Brain microvascular endothelial cell (primary cell): ENCODE measurements at regions not wholly inside any gene's neighbourhood (a gene's known extent, or its start where the extent isn't known, plus 50 kb on each side); places are given as distances from the start of the nearest gene placed in this dataset.

Experiments
- DNase-seq: peaks from one replicate; pipeline ENCODE4 v3.0.0-alpha.2; 2020
- H3K27ac ChIP-seq: fragments of 250-450 bp; sonication (Bioruptor Pico); 2 replicates; pipeline ENCODE4 v1.5.1; 2020; ENCODE audit warnings: mild to moderate bottlenecking, moderate library complexity
- H3K27me3 ChIP-seq: fragments of 250-450 bp; sonication (Bioruptor Pico); replicated peaks from 2 replicates; pipeline ENCODE4 v1.5.1; 2020; ENCODE audit warnings: mild to moderate bottlenecking
- H3K36me3 ChIP-seq: fragments of 250-450 bp; sonication (Bioruptor Pico); replicated peaks from 2 replicates; pipeline ENCODE4 v1.5.1; 2020; ENCODE audit warnings: mild to moderate bottlenecking
- H3K4me3 ChIP-seq: 2 replicates; pipeline ENCODE4 v1.5.1; 2011; ENCODE audit warnings: low read depth, mild to moderate bottlenecking, control low read depth, low read length, moderate library complexity
- CTCF ChIP-seq: IDR thresholded peaks from 2 replicates; pipeline ENCODE4 v1.5.1; 2011; ENCODE audit warnings: low read depth, mild to moderate bottlenecking, moderate library complexity, low read length, control low read depth, inconsistent platforms; ENCODE audit errors: missing control alignments
- in situ Hi-C: cut with HindIII; loops from 2 replicates; pipeline ENCODE4 v1.10.0; 2017; ENCODE audit warnings: low sequenced_read_pairs, low pct_ligation_motif_present

- Histone ChIP-seq H3K36me3 (no peaks in the 10 kb centered on the region), H3K27me3 (no peaks in the 10 kb centered on the region), H3K4me3 (no peak overlapping the region), H3K27ac (no peak overlapping the region)
- TF ChIP-seq CTCF = no peak
- in situ Hi-C loops = no loop called here
- no peak for DNase-seq
These were observed 163.4 kb upstream of the PLPPR1 start for GRCh38 chr9:100865111-100865510.

- no peak for TF ChIP-seq CTCF
- Histone ChIP-seq H3K27me3 (no peaks in the 10 kb centered on the region), H3K4me3 (no peak overlapping the region), H3K27ac (no peak overlapping the region), H3K36me3 (no peaks in the 10 kb centered on the region)
- in situ Hi-C loops = no loop called here
- no peak for DNase-seq
These were observed 162.9 kb upstream of the PLPPR1 start for GRCh38 chr9:100865648-100866047.

DNA sequence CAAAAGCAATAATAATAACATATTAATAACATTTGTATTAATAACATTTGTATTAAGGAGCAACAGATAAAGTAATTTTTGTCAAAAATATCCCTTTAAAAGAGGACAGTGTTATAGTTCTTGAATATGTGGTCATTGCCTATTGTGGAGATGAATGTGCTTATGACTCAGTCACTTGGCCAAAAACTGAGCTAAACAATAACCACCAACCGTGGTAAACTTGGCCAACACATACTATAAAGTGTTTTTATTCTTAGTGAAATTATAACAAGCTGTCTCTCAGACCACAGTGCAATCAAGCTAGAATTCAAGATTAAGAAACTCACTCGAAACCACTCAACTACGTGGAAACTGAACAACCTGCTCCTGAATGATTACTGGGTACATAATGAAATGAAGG lies 159.2 kb upstream of the PLPPR1 start:
- H3K27ac ChIP-seq = no peak overlapping the region
- no peak for TF ChIP-seq CTCF
- in situ Hi-C loops = no loop called here
- H3K27me3 ChIP-seq = no peaks in the 10 kb centered on the region
- no peak for DNase-seq
- no peak overlapping the region for H3K4me3 ChIP-seq
- no peaks in the 10 kb centered on the region for H3K36me3 ChIP-seq

GRCh38 chr9:100879884-100880283 lies 148.6 kb upstream of the PLPPR1 start:
- Histone ChIP-seq H3K4me3 (no peak overlapping the region), H3K27ac (no peak overlapping the region), H3K36me3 (no peaks in the 10 kb centered on the region), H3K27me3 (no peaks in the 10 kb centered on the region)
- DNase-seq = no peak
- TF ChIP-seq CTCF = no peak
- in situ Hi-C loops = no loop called here

DNA sequence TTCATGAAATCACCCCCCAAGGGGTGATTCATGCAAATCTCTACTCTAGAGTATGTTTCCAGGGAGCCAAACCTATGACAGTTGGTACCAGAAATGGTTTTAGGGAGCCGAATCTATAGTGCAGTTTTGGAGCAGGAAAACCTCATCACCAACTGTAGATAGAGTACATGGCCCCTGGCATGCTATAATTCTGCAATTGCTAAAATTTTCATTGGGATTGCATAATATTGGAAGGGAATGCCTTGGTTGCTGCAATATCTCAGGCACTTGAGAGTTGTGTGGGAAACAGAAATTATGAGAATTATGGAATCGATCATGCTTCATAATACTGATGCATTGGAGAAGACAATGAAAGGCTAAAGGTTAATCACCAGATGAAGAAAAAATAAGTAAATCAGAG lies 148.2 kb upstream of the PLPPR1 start:
- Histone ChIP-seq H3K36me3 (no peaks in the 10 kb centered on the region), H3K4me3 (no peak overlapping the region), H3K27ac (no peak overlapping the region), H3K27me3 (no peaks in the 10 kb centered on the region)
- DNase-seq = no peak
- in situ Hi-C loops = no loop called here
- no peak for TF ChIP-seq CTCF

GRCh38 chr9:100884518-100884917 lies 144.0 kb upstream of the PLPPR1 start:
- no peak for DNase-seq
- no peak overlapping the region for H3K27ac ChIP-seq
- H3K27me3 ChIP-seq = no peaks in the 10 kb centered on the region
- in situ Hi-C loops = no loop called here
- H3K4me3 ChIP-seq = no peak overlapping the region
- no peak for TF ChIP-seq CTCF
- H3K36me3 ChIP-seq = no peaks in the 10 kb centered on the region
